ENCODE measurements at regions not wholly inside any gene's neighbourhood (a gene's known extent, or its start where the extent isn't known, plus 50 kb on each side); places are given as distances from the start of the nearest gene placed in this dataset.

- no peak overlapping the region for H3K9ac ChIP-seq (ENCODE audit: low read depth in 1 of 2, low read length in 2 of 2)
- no peaks in the 10 kb centered on the region for H3K36me3 ChIP-seq (ENCODE audit: control insufficient read depth in 1 of 2, insufficient read depth in 2 of 2, low read length in 2 of 2)
These were observed 79.4 kb upstream of the SETMAR start for GRCh38 chr3:4223777-4224176.

GRCh38 chr3:4224331-4224730 is 78.8 kb upstream of the SETMAR start:
- Histone ChIP-seq H3K9ac (ENCODE audit: low read depth in 1 of 2, low read length in 2 of 2) (no peak overlapping the region), H3K4me1 (ENCODE audit: control insufficient read depth in 1 of 2, insufficient read depth in 2 of 2, low read length in 2 of 2) (no peaks in the 10 kb centered on the region), H3K4me3 (ENCODE audit: low read depth in 1 of 2, low read length in 2 of 2) (no peak overlapping the region), H3K36me3 (ENCODE audit: control insufficient read depth in 1 of 2, insufficient read depth in 2 of 2, low read length in 2 of 2) (no peaks in the 10 kb centered on the region), H3K27me3 (ENCODE audit: control insufficient read depth in 1 of 2, insufficient read depth in 2 of 2, low read length in 2 of 2) (no peaks in the 10 kb centered on the region), H3K9me3 (ENCODE audit: control insufficient read depth in 1 of 2, low read length in 2 of 2) (no peaks in the 10 kb centered on the region), H3K27ac (ENCODE audit: low read depth, low read length) (no peak overlapping the region)

More at GRCh38 chr3:4223777-4224176, 79.4 kb upstream of the SETMAR start:
- Histone ChIP-seq H3K9me3 (ENCODE audit: control insufficient read depth in 1 of 2, low read length in 2 of 2) (no peaks in the 10 kb centered on the region), H3K27me3 (ENCODE audit: control insufficient read depth in 1 of 2, insufficient read depth in 2 of 2, low read length in 2 of 2) (no peaks in the 10 kb centered on the region), H3K4me3 (ENCODE audit: low read depth in 1 of 2, low read length in 2 of 2) (no peak overlapping the region), H3K4me1 (ENCODE audit: control insufficient read depth in 1 of 2, insufficient read depth in 2 of 2, low read length in 2 of 2) (no peaks in the 10 kb centered on the region), H3K27ac (ENCODE audit: low read depth, low read length) (no peak overlapping the region)

GRCh38 chr3:4225005-4225471 is 78.1 kb upstream of the SETMAR start:
- H3K27ac ChIP-seq (ENCODE audit: low read depth, low read length): no peak overlapping the region
- H3K9ac ChIP-seq (ENCODE audit: low read depth in 1 of 2, low read length in 2 of 2): no peak overlapping the region
- H3K4me3 ChIP-seq (ENCODE audit: low read depth in 1 of 2, low read length in 2 of 2): no peak overlapping the region
- H3K9me3 ChIP-seq (ENCODE audit: control insufficient read depth in 1 of 2, low read length in 2 of 2): no peaks in the 10 kb centered on the region
- H3K36me3 ChIP-seq (ENCODE audit: control insufficient read depth in 1 of 2, insufficient read depth in 2 of 2, low read length in 2 of 2): no peaks in the 10 kb centered on the region
- no peaks in the 10 kb centered on the region for H3K4me1 ChIP-seq (ENCODE audit: control insufficient read depth in 1 of 2, insufficient read depth in 2 of 2, low read length in 2 of 2)
- H3K27me3 ChIP-seq (ENCODE audit: control insufficient read depth in 1 of 2, insufficient read depth in 2 of 2, low read length in 2 of 2): no peaks in the 10 kb centered on the region

- no peaks in the 10 kb centered on the region for H3K9me3 ChIP-seq (ENCODE audit: control insufficient read depth in 1 of 2, low read length in 2 of 2)
- no peak overlapping the region for H3K27ac ChIP-seq (ENCODE audit: low read depth, low read length)
- H3K4me3 ChIP-seq (ENCODE audit: low read depth in 1 of 2, low read length in 2 of 2): no peak overlapping the region
- no peak overlapping the region for H3K9ac ChIP-seq (ENCODE audit: low read depth in 1 of 2, low read length in 2 of 2)
- H3K4me1 ChIP-seq (ENCODE audit: control insufficient read depth in 1 of 2, insufficient read depth in 2 of 2, low read length in 2 of 2): no peaks in the 10 kb centered on the region
- H3K27me3 ChIP-seq (ENCODE audit: control insufficient read depth in 1 of 2, insufficient read depth in 2 of 2, low read length in 2 of 2): no peaks in the 10 kb centered on the region
- H3K36me3 ChIP-seq (ENCODE audit: control insufficient read depth in 1 of 2, insufficient read depth in 2 of 2, low read length in 2 of 2): no peaks in the 10 kb centered on the region
These were observed 74.9 kb upstream of the SETMAR start for GRCh38 chr3:4228295-4228694.

- H3K27ac ChIP-seq (ENCODE audit: low read depth, low read length): no peak overlapping the region
- no peaks in the 10 kb centered on the region for H3K9me3 ChIP-seq (ENCODE audit: control insufficient read depth in 1 of 2, low read length in 2 of 2)
- no peaks in the 10 kb centered on the region for H3K4me1 ChIP-seq (ENCODE audit: control insufficient read depth in 1 of 2, insufficient read depth in 2 of 2, low read length in 2 of 2)
- H3K4me3 ChIP-seq (ENCODE audit: low read depth in 1 of 2, low read length in 2 of 2): no peak overlapping the region
- H3K27me3 ChIP-seq (ENCODE audit: control insufficient read depth in 1 of 2, insufficient read depth in 2 of 2, low read length in 2 of 2): no peaks in the 10 kb centered on the region
- H3K36me3 ChIP-seq (ENCODE audit: control insufficient read depth in 1 of 2, insufficient read depth in 2 of 2, low read length in 2 of 2): no peaks in the 10 kb centered on the region
- H3K9ac ChIP-seq (ENCODE audit: low read depth in 1 of 2, low read length in 2 of 2): no peak overlapping the region
These were observed 72.1 kb upstream of the SETMAR start for GRCh38 chr3:4231041-4231440.

GRCh38 chr3:4232798-4233197 is 70.4 kb upstream of the SETMAR start:
- Histone ChIP-seq H3K9ac (ENCODE audit: low read depth in 1 of 2, low read length in 2 of 2) (no peak overlapping the region), H3K27me3 (ENCODE audit: control insufficient read depth in 1 of 2, insufficient read depth in 2 of 2, low read length in 2 of 2) (no peaks in the 10 kb centered on the region), H3K36me3 (ENCODE audit: control insufficient read depth in 1 of 2, insufficient read depth in 2 of 2, low read length in 2 of 2) (no peaks in the 10 kb centered on the region), H3K9me3 (ENCODE audit: control insufficient read depth in 1 of 2, low read length in 2 of 2) (no peaks in the 10 kb centered on the region), H3K4me1 (ENCODE audit: control insufficient read depth in 1 of 2, insufficient read depth in 2 of 2, low read length in 2 of 2) (no peaks in the 10 kb centered on the region), H3K27ac (ENCODE audit: low read depth, low read length) (no peak overlapping the region), H3K4me3 (ENCODE audit: low read depth in 1 of 2, low read length in 2 of 2) (no peak overlapping the region)

- H3K9ac ChIP-seq (ENCODE audit: low read depth in 1 of 2, low read length in 2 of 2): no peak overlapping the region
- no peaks in the 10 kb centered on the region for H3K9me3 ChIP-seq (ENCODE audit: control insufficient read depth in 1 of 2, low read length in 2 of 2)
- no peak overlapping the region for H3K27ac ChIP-seq (ENCODE audit: low read depth, low read length)
- no peak overlapping the region for H3K4me3 ChIP-seq (ENCODE audit: low read depth in 1 of 2, low read length in 2 of 2)
- H3K36me3 ChIP-seq (ENCODE audit: control insufficient read depth in 1 of 2, insufficient read depth in 2 of 2, low read length in 2 of 2): no peaks in the 10 kb centered on the region
- H3K4me1 ChIP-seq (ENCODE audit: control insufficient read depth in 1 of 2, insufficient read depth in 2 of 2, low read length in 2 of 2): no peaks in the 10 kb centered on the region
- H3K27me3 ChIP-seq (ENCODE audit: control insufficient read depth in 1 of 2, insufficient read depth in 2 of 2, low read length in 2 of 2): no peaks in the 10 kb centered on the region
These were observed 69.7 kb upstream of the SETMAR start for GRCh38 chr3:4233488-4233887.

GRCh38 chr3:4234889-4235288 is 68.3 kb upstream of the SETMAR start:
- Histone ChIP-seq H3K27ac (ENCODE audit: low read depth, low read length) (no peak overlapping the region), H3K9ac (ENCODE audit: low read depth in 1 of 2, low read length in 2 of 2) (no peak overlapping the region), H3K36me3 (ENCODE audit: control insufficient read depth in 1 of 2, insufficient read depth in 2 of 2, low read length in 2 of 2) (no peaks in the 10 kb centered on the region), H3K4me1 (ENCODE audit: control insufficient read depth in 1 of 2, insufficient read depth in 2 of 2, low read length in 2 of 2) (no peaks in the 10 kb centered on the region), H3K27me3 (ENCODE audit: control insufficient read depth in 1 of 2, insufficient read depth in 2 of 2, low read length in 2 of 2) (no peaks in the 10 kb centered on the region), H3K4me3 (ENCODE audit: low read depth in 1 of 2, low read length in 2 of 2) (no peak overlapping the region), H3K9me3 (ENCODE audit: control insufficient read depth in 1 of 2, low read length in 2 of 2) (no peaks in the 10 kb centered on the region)

GRCh38 chr3:4235690-4236089 is 67.5 kb upstream of the SETMAR start:
- H3K9me3 ChIP-seq (ENCODE audit: control insufficient read depth in 1 of 2, low read length in 2 of 2): no peaks in the 10 kb centered on the region
- no peak overlapping the region for H3K4me3 ChIP-seq (ENCODE audit: low read depth in 1 of 2, low read length in 2 of 2)
- H3K27me3 ChIP-seq (ENCODE audit: control insufficient read depth in 1 of 2, insufficient read depth in 2 of 2, low read length in 2 of 2): no peaks in the 10 kb centered on the region
- no peak overlapping the region for H3K27ac ChIP-seq (ENCODE audit: low read depth, low read length)
- H3K36me3 ChIP-seq (ENCODE audit: control insufficient read depth in 1 of 2, insufficient read depth in 2 of 2, low read length in 2 of 2): no peaks in the 10 kb centered on the region
- H3K4me1 ChIP-seq (ENCODE audit: control insufficient read depth in 1 of 2, insufficient read depth in 2 of 2, low read length in 2 of 2): no peaks in the 10 kb centered on the region
- H3K9ac ChIP-seq (ENCODE audit: low read depth in 1 of 2, low read length in 2 of 2): no peak overlapping the region

- no peaks in the 10 kb centered on the region for H3K4me1 ChIP-seq (ENCODE audit: control insufficient read depth in 1 of 2, insufficient read depth in 2 of 2, low read length in 2 of 2)
- no peak overlapping the region for H3K9ac ChIP-seq (ENCODE audit: low read depth in 1 of 2, low read length in 2 of 2)
- H3K9me3 ChIP-seq (ENCODE audit: control insufficient read depth in 1 of 2, low read length in 2 of 2): no peaks in the 10 kb centered on the region
- no peaks in the 10 kb centered on the region for H3K27me3 ChIP-seq (ENCODE audit: control insufficient read depth in 1 of 2, insufficient read depth in 2 of 2, low read length in 2 of 2)
- no peak overlapping the region for H3K27ac ChIP-seq (ENCODE audit: low read depth, low read length)
- no peaks in the 10 kb centered on the region for H3K36me3 ChIP-seq (ENCODE audit: control insufficient read depth in 1 of 2, insufficient read depth in 2 of 2, low read length in 2 of 2)
- no peak overlapping the region for H3K4me3 ChIP-seq (ENCODE audit: low read depth in 1 of 2, low read length in 2 of 2)
These were observed 61.5 kb upstream of the SETMAR start for GRCh38 chr3:4241595-4242170.

- Histone ChIP-seq H3K27ac (ENCODE audit: low read depth, low read length) (no peak overlapping the region), H3K27me3 (ENCODE audit: control insufficient read depth in 1 of 2, insufficient read depth in 2 of 2, low read length in 2 of 2) (no peaks in the 10 kb centered on the region), H3K9me3 (ENCODE audit: control insufficient read depth in 1 of 2, low read length in 2 of 2) (no peaks in the 10 kb centered on the region), H3K4me1 (ENCODE audit: control insufficient read depth in 1 of 2, insufficient read depth in 2 of 2, low read length in 2 of 2) (no peaks in the 10 kb centered on the region), H3K9ac (ENCODE audit: low read depth in 1 of 2, low read length in 2 of 2) (no peak overlapping the region), H3K4me3 (ENCODE audit: low read depth in 1 of 2, low read length in 2 of 2) (no peak overlapping the region), H3K36me3 (ENCODE audit: control insufficient read depth in 1 of 2, insufficient read depth in 2 of 2, low read length in 2 of 2) (no peaks in the 10 kb centered on the region)
These were observed 57.5 kb upstream of the SETMAR start for GRCh38 chr3:4245671-4246070.

All from duodenal mucosa (tissue), 2 donors.